ENCODE measurements at regions not wholly inside any gene's neighbourhood (a gene's known extent, or its start where the extent isn't known, plus 50 kb on each side); places are given as distances from the start of the nearest gene placed in this dataset.
"Not testable (repeated sequence)": the region's sequence is repeated elsewhere in the genome, so short reads cannot be mapped to it uniquely, and the experiment has no call there.

DNA sequence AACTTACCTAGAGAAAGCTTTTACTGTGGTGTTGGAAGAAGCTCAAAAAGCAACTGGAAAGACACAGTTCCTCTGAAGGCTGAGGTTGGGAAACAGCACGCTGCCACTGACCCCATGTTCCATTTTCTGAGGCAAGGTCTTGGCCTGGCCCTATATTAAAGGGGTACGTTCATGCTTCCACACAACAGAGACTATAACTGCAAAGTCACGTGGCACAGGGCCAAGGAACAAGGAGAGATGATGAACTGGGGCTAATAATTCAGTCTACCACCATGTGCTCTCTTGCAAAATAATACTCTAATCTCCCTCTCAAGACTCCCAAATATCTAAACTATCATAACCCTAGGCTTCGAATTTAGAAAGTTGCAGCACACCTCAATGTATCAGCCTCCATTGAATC is 381.6 kb downstream of the DSEL start:
- H3K9ac ChIP-seq (ENCODE audit: low read depth in 1 of 3, low read length in 3 of 3): no peak overlapping the region
- H3K27me3 ChIP-seq (ENCODE audit: control insufficient read depth in 3 of 3, insufficient read depth in 3 of 3, low read length in 3 of 3): no peaks in the 10 kb centered on the region
- H3K27ac ChIP-seq (ENCODE audit: low read depth, low read length): no peak overlapping the region
- H3K36me3 ChIP-seq (ENCODE audit: control insufficient read depth in 3 of 3, insufficient read depth in 3 of 3, low read length in 3 of 3): no peaks in the 10 kb centered on the region
- H3K9me3 ChIP-seq (ENCODE audit: control insufficient read depth in 3 of 3, low read length in 3 of 3): no peaks in the 10 kb centered on the region
- H3K4me3 ChIP-seq (ENCODE audit: low read length in 3 of 3): no peak overlapping the region
- no peaks in the 10 kb centered on the region for H3K4me1 ChIP-seq (ENCODE audit: control insufficient read depth in 3 of 3, insufficient read depth in 3 of 3, low read length in 3 of 3)

DNA sequence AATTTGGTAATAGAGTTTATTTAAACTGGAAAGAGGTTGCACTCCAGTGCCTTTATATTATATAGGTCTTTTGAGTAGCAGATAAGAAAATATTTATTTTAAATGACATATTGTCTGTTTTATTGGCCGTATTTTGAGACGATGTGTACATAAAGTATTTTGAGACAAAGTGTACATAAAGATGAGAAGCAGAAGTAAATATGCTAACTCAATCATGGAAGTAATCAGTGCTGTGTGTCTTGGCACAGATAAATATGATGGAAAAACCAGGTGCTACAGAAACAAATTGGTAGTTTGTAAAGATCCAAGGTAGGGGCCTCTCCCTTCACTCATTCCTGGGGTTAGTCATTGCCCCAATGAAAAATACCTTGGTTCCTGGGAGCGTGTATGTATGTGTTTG is 382.9 kb downstream of the DSEL start:
- H3K9ac ChIP-seq (ENCODE audit: low read depth in 1 of 3, low read length in 3 of 3): no peak overlapping the region
- no peak overlapping the region for H3K4me3 ChIP-seq (ENCODE audit: low read length in 3 of 3)
- no peaks in the 10 kb centered on the region for H3K4me1 ChIP-seq (ENCODE audit: control insufficient read depth in 3 of 3, insufficient read depth in 3 of 3, low read length in 3 of 3)
- H3K27ac ChIP-seq (ENCODE audit: low read depth, low read length): no peak overlapping the region
- H3K27me3 ChIP-seq (ENCODE audit: control insufficient read depth in 3 of 3, insufficient read depth in 3 of 3, low read length in 3 of 3): no peaks in the 10 kb centered on the region
- no peaks in the 10 kb centered on the region for H3K36me3 ChIP-seq (ENCODE audit: control insufficient read depth in 3 of 3, insufficient read depth in 3 of 3, low read length in 3 of 3)
- H3K9me3 ChIP-seq (ENCODE audit: control insufficient read depth in 3 of 3, low read length in 3 of 3): no peaks in the 10 kb centered on the region

DNA sequence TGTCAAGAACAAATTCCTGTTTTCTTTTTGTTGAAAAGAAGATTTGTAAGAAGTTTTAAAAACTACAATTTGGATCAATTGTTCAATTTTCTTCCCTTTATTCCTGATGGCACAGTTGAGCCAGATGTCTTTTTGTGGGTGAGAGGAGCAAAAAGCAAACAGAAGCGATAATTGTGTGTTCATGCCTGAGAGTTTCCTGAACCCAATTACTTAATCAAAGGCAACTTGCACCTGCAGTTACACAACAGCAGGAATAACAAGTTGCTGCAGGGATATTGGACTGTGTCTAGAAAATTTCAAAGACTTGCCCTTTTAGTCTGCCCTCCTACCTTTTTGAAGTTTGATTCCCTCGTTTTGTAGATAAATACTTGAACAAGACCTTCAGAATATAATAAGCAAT is 383.6 kb downstream of the DSEL start:
- no peak overlapping the region for H3K4me3 ChIP-seq (ENCODE audit: low read length in 3 of 3)
- H3K9me3 ChIP-seq (ENCODE audit: control insufficient read depth in 3 of 3, low read length in 3 of 3): no peaks in the 10 kb centered on the region
- no peak overlapping the region for H3K9ac ChIP-seq (ENCODE audit: low read depth in 1 of 3, low read length in 3 of 3)
- no peaks in the 10 kb centered on the region for H3K4me1 ChIP-seq (ENCODE audit: control insufficient read depth in 3 of 3, insufficient read depth in 3 of 3, low read length in 3 of 3)
- H3K36me3 ChIP-seq (ENCODE audit: control insufficient read depth in 3 of 3, insufficient read depth in 3 of 3, low read length in 3 of 3): no peaks in the 10 kb centered on the region
- no peak overlapping the region for H3K27ac ChIP-seq (ENCODE audit: low read depth, low read length)
- no peaks in the 10 kb centered on the region for H3K27me3 ChIP-seq (ENCODE audit: control insufficient read depth in 3 of 3, insufficient read depth in 3 of 3, low read length in 3 of 3)

- H3K4me1 ChIP-seq (ENCODE audit: control insufficient read depth in 3 of 3, insufficient read depth in 3 of 3, low read length in 3 of 3): no peaks in the 10 kb centered on the region
- H3K27me3 ChIP-seq (ENCODE audit: control insufficient read depth in 3 of 3, insufficient read depth in 3 of 3, low read length in 3 of 3): no peaks in the 10 kb centered on the region
- no peak overlapping the region for H3K27ac ChIP-seq (ENCODE audit: low read depth, low read length)
- H3K9ac ChIP-seq (ENCODE audit: low read depth in 1 of 3, low read length in 3 of 3): no peak overlapping the region
- H3K4me3 ChIP-seq (ENCODE audit: low read length in 3 of 3): no peak overlapping the region
- no peaks in the 10 kb centered on the region for H3K9me3 ChIP-seq (ENCODE audit: control insufficient read depth in 3 of 3, low read length in 3 of 3)
- no peaks in the 10 kb centered on the region for H3K36me3 ChIP-seq (ENCODE audit: control insufficient read depth in 3 of 3, insufficient read depth in 3 of 3, low read length in 3 of 3)
Observed at GRCh38 chr18:67131498-67131897, 385.0 kb downstream of the DSEL start.

GRCh38 chr18:67126751-67127150 is 389.8 kb downstream of the DSEL start:
- H3K27ac ChIP-seq (ENCODE audit: low read depth, low read length); H3K27me3 ChIP-seq (ENCODE audit: control insufficient read depth in 3 of 3, insufficient read depth in 3 of 3, low read length in 3 of 3); H3K9me3 ChIP-seq (ENCODE audit: control insufficient read depth in 3 of 3, low read length in 3 of 3); H3K4me3 ChIP-seq (ENCODE audit: low read length in 3 of 3); H3K9ac ChIP-seq (ENCODE audit: low read depth in 1 of 3, low read length in 3 of 3); H3K4me1 ChIP-seq (ENCODE audit: control insufficient read depth in 3 of 3, insufficient read depth in 3 of 3, low read length in 3 of 3); H3K36me3 ChIP-seq (ENCODE audit: control insufficient read depth in 3 of 3, insufficient read depth in 3 of 3, low read length in 3 of 3): not testable (repeated sequence)

- Histone ChIP-seq H3K4me1 (ENCODE audit: control insufficient read depth in 3 of 3, insufficient read depth in 3 of 3, low read length in 3 of 3) (no peaks in the 10 kb centered on the region), H3K4me3 (ENCODE audit: low read length in 3 of 3) (no peak overlapping the region), H3K36me3 (ENCODE audit: control insufficient read depth in 3 of 3, insufficient read depth in 3 of 3, low read length in 3 of 3) (no peaks in the 10 kb centered on the region), H3K27me3 (ENCODE audit: control insufficient read depth in 3 of 3, insufficient read depth in 3 of 3, low read length in 3 of 3) (no peaks in the 10 kb centered on the region), H3K9ac (ENCODE audit: low read depth in 1 of 3, low read length in 3 of 3) (no peak overlapping the region), H3K27ac (ENCODE audit: low read depth, low read length) (no peak overlapping the region), H3K9me3 (ENCODE audit: control insufficient read depth in 3 of 3, low read length in 3 of 3) (no peaks in the 10 kb centered on the region)
Observed at GRCh38 chr18:67123901-67124300, 392.6 kb downstream of the DSEL start.

- Histone ChIP-seq H3K4me1 (ENCODE audit: control insufficient read depth in 3 of 3, insufficient read depth in 3 of 3, low read length in 3 of 3) (no peaks in the 10 kb centered on the region), H3K27ac (ENCODE audit: low read depth, low read length) (no peak overlapping the region), H3K4me3 (ENCODE audit: low read length in 3 of 3) (no peak overlapping the region), H3K36me3 (ENCODE audit: control insufficient read depth in 3 of 3, insufficient read depth in 3 of 3, low read length in 3 of 3) (no peaks in the 10 kb centered on the region), H3K9ac (ENCODE audit: low read depth in 1 of 3, low read length in 3 of 3) (no peak overlapping the region), H3K27me3 (ENCODE audit: control insufficient read depth in 3 of 3, insufficient read depth in 3 of 3, low read length in 3 of 3) (no peaks in the 10 kb centered on the region), H3K9me3 (ENCODE audit: control insufficient read depth in 3 of 3, low read length in 3 of 3) (no peaks in the 10 kb centered on the region)
Observed at GRCh38 chr18:67117804-67118203, 398.7 kb downstream of the DSEL start.

GRCh38 chr18:67109535-67109934 is 407.0 kb downstream of the DSEL start:
- no peaks in the 10 kb centered on the region for H3K9me3 ChIP-seq (ENCODE audit: control insufficient read depth in 3 of 3, low read length in 3 of 3)
- no peak overlapping the region for H3K27ac ChIP-seq (ENCODE audit: low read depth, low read length)
- no peak overlapping the region for H3K4me3 ChIP-seq (ENCODE audit: low read length in 3 of 3)
- no peak overlapping the region for H3K9ac ChIP-seq (ENCODE audit: low read depth in 1 of 3, low read length in 3 of 3)
- H3K4me1 ChIP-seq (ENCODE audit: control insufficient read depth in 3 of 3, insufficient read depth in 3 of 3, low read length in 3 of 3): no peaks in the 10 kb centered on the region
- no peaks in the 10 kb centered on the region for H3K36me3 ChIP-seq (ENCODE audit: control insufficient read depth in 3 of 3, insufficient read depth in 3 of 3, low read length in 3 of 3)
- no peaks in the 10 kb centered on the region for H3K27me3 ChIP-seq (ENCODE audit: control insufficient read depth in 3 of 3, insufficient read depth in 3 of 3, low read length in 3 of 3)

DNA sequence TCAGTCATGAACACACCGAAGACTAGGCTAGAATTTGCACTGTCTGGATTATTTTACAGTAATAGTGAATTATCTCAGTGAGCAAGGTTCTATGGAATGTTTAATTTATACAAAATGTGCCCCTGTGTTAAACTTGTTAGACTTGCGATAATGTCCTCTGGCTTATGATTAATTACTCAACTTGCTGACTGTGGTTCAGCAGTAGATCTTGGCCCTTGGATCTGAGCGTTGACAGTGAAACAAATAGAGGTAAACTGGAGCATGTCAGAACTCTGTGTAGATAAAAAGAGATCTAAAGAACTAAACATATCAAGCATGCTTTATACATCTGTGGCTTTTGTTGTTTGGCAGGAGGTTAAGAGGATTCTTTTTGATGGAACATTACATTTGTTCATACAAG is 407.6 kb downstream of the DSEL start:
- Histone ChIP-seq H3K36me3 (ENCODE audit: control insufficient read depth in 3 of 3, insufficient read depth in 3 of 3, low read length in 3 of 3) (no peaks in the 10 kb centered on the region), H3K4me1 (ENCODE audit: control insufficient read depth in 3 of 3, insufficient read depth in 3 of 3, low read length in 3 of 3) (no peaks in the 10 kb centered on the region), H3K4me3 (ENCODE audit: low read length in 3 of 3) (no peak overlapping the region), H3K9ac (ENCODE audit: low read depth in 1 of 3, low read length in 3 of 3) (no peak overlapping the region), H3K9me3 (ENCODE audit: control insufficient read depth in 3 of 3, low read length in 3 of 3) (no peaks in the 10 kb centered on the region), H3K27ac (ENCODE audit: low read depth, low read length) (no peak overlapping the region), H3K27me3 (ENCODE audit: control insufficient read depth in 3 of 3, insufficient read depth in 3 of 3, low read length in 3 of 3) (no peaks in the 10 kb centered on the region)

GRCh38 chr18:67104700-67105284 is 411.7 kb downstream of the DSEL start:
- H3K9me3 ChIP-seq (ENCODE audit: control insufficient read depth in 3 of 3, low read length in 3 of 3): no peaks in the 10 kb centered on the region
- no peaks in the 10 kb centered on the region for H3K27me3 ChIP-seq (ENCODE audit: control insufficient read depth in 3 of 3, insufficient read depth in 3 of 3, low read length in 3 of 3)
- H3K9ac ChIP-seq (ENCODE audit: low read depth in 1 of 3, low read length in 3 of 3): no peak overlapping the region
- H3K4me3 ChIP-seq (ENCODE audit: low read length in 3 of 3): no peak overlapping the region
- no peaks in the 10 kb centered on the region for H3K36me3 ChIP-seq (ENCODE audit: control insufficient read depth in 3 of 3, insufficient read depth in 3 of 3, low read length in 3 of 3)
- H3K4me1 ChIP-seq (ENCODE audit: control insufficient read depth in 3 of 3, insufficient read depth in 3 of 3, low read length in 3 of 3): no peaks in the 10 kb centered on the region
- H3K27ac ChIP-seq (ENCODE audit: low read depth, low read length): no peak overlapping the region

GRCh38 chr18:67094123-67094522 is 422.4 kb downstream of the DSEL start:
- no peaks in the 10 kb centered on the region for H3K4me1 ChIP-seq (ENCODE audit: control insufficient read depth in 3 of 3, insufficient read depth in 3 of 3, low read length in 3 of 3)
- H3K9ac ChIP-seq (ENCODE audit: low read depth in 1 of 3, low read length in 3 of 3): no peak overlapping the region
- no peak overlapping the region for H3K27ac ChIP-seq (ENCODE audit: low read depth, low read length)
- H3K9me3 ChIP-seq (ENCODE audit: control insufficient read depth in 3 of 3, low read length in 3 of 3): no peaks in the 10 kb centered on the region
- H3K36me3 ChIP-seq (ENCODE audit: control insufficient read depth in 3 of 3, insufficient read depth in 3 of 3, low read length in 3 of 3): no peaks in the 10 kb centered on the region
- H3K4me3 ChIP-seq (ENCODE audit: low read length in 3 of 3): no peak overlapping the region
- H3K27me3 ChIP-seq (ENCODE audit: control insufficient read depth in 3 of 3, insufficient read depth in 3 of 3, low read length in 3 of 3): no peaks in the 10 kb centered on the region
